Tibial nerve (tissue), 4 donors: ENCODE measurements at regions not wholly inside any gene's neighbourhood (a gene's known extent, or its start where the extent isn't known, plus 50 kb on each side); places are given as distances from the start of the nearest gene placed in this dataset.

Source experiments
- CTCF ChIP-seq, 5 experiments: fragments of 200-600 bp in 3 of 5; fragments of 450-650 bp in 2 of 5; sonication (generic) in 3 of 5; IDR thresholded peaks; one replicate each; pipeline ENCODE4 v1.5.1; 2016 to 2019; ENCODE audit warnings: antibody characterized with exemption in 5 of 5, mild to moderate bottlenecking in 3 of 5, moderate library complexity in 2 of 5
- EP300 ChIP-seq, 2 donors: sonication (generic); formaldehyde crosslinking; IDR thresholded peaks; one replicate each; pipeline ENCODE4 v1.6.1; 2017; ENCODE audit warnings: antibody characterized with exemption in 2 of 2, mild to moderate bottlenecking in 1 of 2
- POLR2A ChIP-seq, 2 donors: fragments of 450-650 bp; IDR thresholded peaks; one replicate each; pipeline ENCODE4 v1.6.1; 2017; ENCODE audit warnings: antibody characterized with exemption in 2 of 2, mild to moderate bottlenecking in 2 of 2, moderate library complexity in 2 of 2

GRCh38 chr7:41093141-41093540 is 609.7 kb downstream of the INHBA start:
- no peak for TF ChIP-seq CTCF (IDR thresholded peaks at IDR 0.05)
- TF ChIP-seq POLR2A (IDR thresholded peaks at IDR 0.05) = no peak
- no peak for TF ChIP-seq EP300 (IDR thresholded peaks at IDR 0.05)
